HCT116 (cell line): ENCODE measurements at regions not wholly inside any gene's neighbourhood (a gene's known extent, or its start where the extent isn't known, plus 50 kb on each side); places are given as distances from the start of the nearest gene placed in this dataset.
"Not testable (repeated sequence)": the region's sequence is repeated elsewhere in the genome, so short reads cannot be mapped to it uniquely, and the experiment has no call there.

Experiments
- ATAC-seq: fragments of 200-7000 bp; cut with Tn5 transposase; 2 replicates; pipeline ENCODE4 v1.9.1; 2020; ENCODE audit warnings: mild to moderate bottlenecking, moderate library complexity
- BruUV-seq: library from RNA; stranded (reverse); fragments of 400-500 nt; replicated peaks from 2 replicates; lab custom pipeline; 2021; lab: Mats Ljungman, UMichigan
- CTCF ChIA-PET: fragments of 300-600 bp; sonication (Branson Sonifier 250); formaldehyde crosslinking; loops from one replicate; lab custom pipeline; 2021; ENCODE audit warnings: antibody characterized with exemption; lab: Charles Lee
- POLR2A ChIA-PET: fragments of 300-600, 350-600 bp; sonication (Branson Sonifier 250); formaldehyde crosslinking; loops from one replicate; lab custom pipeline; 2021; ENCODE audit warnings: antibody characterized with exemption; lab: Charles Lee
- RAD21 ChIA-PET, 2 experiments: fragments of 300-600 bp; sonication (Branson Sonifier 250); formaldehyde crosslinking; loops; one replicate each; lab custom pipeline; 2023; ENCODE audit warnings: low total read pairs in 2 of 2; ENCODE audit not compliant: uncharacterized antibody in 2 of 2, unreplicated experiment in 2 of 2, low non-redundant PET in 1 of 2; lab: Charles Lee
- DNase-seq: peaks from one replicate; pipeline ENCODE4 v3.0.0-alpha.2; 2010; ENCODE audit warnings: low read depth, low spot score
- H2AFZ ChIP-seq: fragments of 200-600 bp; shearing (Covaris generic), sonication (generic); 2 replicates; pipeline ENCODE4 v1.6.1; 2017; ENCODE audit warnings: low read depth, mixed run types, mixed read lengths, antibody characterized with exemption, low read length; ENCODE audit not compliant: poor library complexity, severe bottlenecking
- H3K27ac ChIP-seq: 2 replicates; pipeline ENCODE4 v1.5.1; 2012; ENCODE audit warnings: low read depth, low read length
- H3K27me3 ChIP-seq: fragments of 200-600 bp; sonication (generic); 2 replicates; pipeline ENCODE4 v1.6.1; 2016; ENCODE audit warnings: mixed run types, low read length, mixed read lengths; ENCODE audit not compliant: insufficient read depth
- H3K36me3 ChIP-seq, 2 experiments: fragments of 200-500 bp in 1 of 2; fragments of 200-600 bp in 1 of 2; sonication (Bioruptor generic) in 1 of 2; sonication (generic) in 1 of 2; 2 replicates each; pipeline versions ENCODE4 v1.5.1 to v1.6.1; 2014 to 2016; ENCODE audit warnings: low read length in 2 of 2, inconsistent platforms in 1 of 2, mixed read lengths in 1 of 2, mixed run types in 1 of 2; ENCODE audit not compliant: insufficient read depth in 2 of 2, control insufficient read depth in 1 of 2
- H3K4me1 ChIP-seq, 2 experiments: fragments of 200-600 bp in 1 of 2; sonication (generic) in 1 of 2; 2 replicates each; pipeline versions ENCODE4 v1.5.1 to v1.6.1; 2012 to 2017; ENCODE audit warnings: low read length in 2 of 2, inconsistent platforms in 1 of 2, mild to moderate bottlenecking in 1 of 2, mixed read lengths in 1 of 2, mixed run types in 1 of 2, moderate library complexity in 1 of 2; ENCODE audit not compliant: insufficient read depth in 2 of 2, control insufficient read depth in 1 of 2
- H3K4me2 ChIP-seq: fragments of 200-600 bp; sonication (generic); 2 replicates; pipeline ENCODE4 v1.6.1; 2017; ENCODE audit warnings: mixed run types, low read length, mixed read lengths
- H3K4me3 ChIP-seq, 2 experiments: fragments of 200-600 bp in 1 of 2; sonication (generic) in 1 of 2; replicated peaks in 1 of 2; 2 replicates each; pipeline ENCODE4 v1.5.1; 2011 to 2016; ENCODE audit warnings: low read length in 2 of 2, control low read depth in 1 of 2, low read depth in 1 of 2, mild to moderate bottlenecking in 1 of 2, mixed read lengths in 1 of 2, mixed run types in 1 of 2
- H3K79me2 ChIP-seq: fragments of 200-600 bp; sonication (generic); 2 replicates; pipeline ENCODE4 v1.6.1; 2017; ENCODE audit warnings: mild to moderate bottlenecking, mixed run types, low read length, moderate library complexity, mixed read lengths; ENCODE audit not compliant: insufficient read depth
- H3K9ac ChIP-seq: fragments of 200-600 bp; sonication (generic); 2 replicates; pipeline ENCODE4 v1.6.1; 2016; ENCODE audit warnings: low read length, mixed read lengths
- H3K9me2 ChIP-seq: fragments of 200-600 bp; sonication (generic), shearing (Covaris generic); 2 replicates; pipeline ENCODE4 v1.6.1; 2017; ENCODE audit warnings: mixed run types, mild to moderate bottlenecking, moderate library complexity; ENCODE audit not compliant: insufficient read depth
- H3K9me3 ChIP-seq, 2 experiments: fragments of 200-500 bp in 1 of 2; fragments of 200-600 bp in 1 of 2; sonication (Bioruptor generic) in 1 of 2; sonication (generic) in 1 of 2; 2 replicates each; pipeline ENCODE4 v1.6.1; 2014 to 2017; ENCODE audit warnings: low read length in 2 of 2, mixed read lengths in 2 of 2, inconsistent platforms in 1 of 2, low read depth in 1 of 2, mild to moderate bottlenecking in 1 of 2, mixed run types in 1 of 2, moderate library complexity in 1 of 2; ENCODE audit not compliant: control insufficient read depth in 1 of 2, insufficient read depth in 1 of 2
- H4K20me1 ChIP-seq: fragments of 200-600 bp; sonication (generic), shearing (Covaris generic); 2 replicates; pipeline ENCODE4 v1.6.1; 2017; ENCODE audit warnings: mixed run types, mild to moderate bottlenecking, moderate library complexity; ENCODE audit not compliant: insufficient read depth
- EGR1 ChIP-seq: IDR thresholded peaks from 2 replicates; pipeline ENCODE4 v1.6.1; 2012; ENCODE audit warnings: low read depth
- POLR2A ChIP-seq: IDR thresholded peaks from 2 replicates; pipeline ENCODE4 v1.7.0; 2011; ENCODE audit warnings: borderline replicate concordance; ENCODE audit not compliant: insufficient read depth, insufficient read length; ENCODE audit errors: extremely low read depth
- SRF ChIP-seq: IDR thresholded peaks from 2 replicates; pipeline ENCODE4 v1.6.1; 2012; ENCODE audit warnings: low read depth
- ZFX ChIP-seq: fragments of 450-650 bp; IDR thresholded peaks from 2 replicates; pipeline ENCODE4 v1.6.1; 2017
- ZNF274 ChIP-seq: fragments of 200-500 bp; sonication (Bioruptor generic); IDR thresholded peaks from 2 replicates; pipeline ENCODE4 v1.6.1; 2014; ENCODE audit warnings: mild to moderate bottlenecking, low read depth, low read length, inconsistent platforms
- intact Hi-C: fragments of 100-400 bp; cut with micrococcal nuclease; formaldehyde crosslinking; loops from 2 replicates; pipeline ENCODE4 v1.10.0; 2022

DNA sequence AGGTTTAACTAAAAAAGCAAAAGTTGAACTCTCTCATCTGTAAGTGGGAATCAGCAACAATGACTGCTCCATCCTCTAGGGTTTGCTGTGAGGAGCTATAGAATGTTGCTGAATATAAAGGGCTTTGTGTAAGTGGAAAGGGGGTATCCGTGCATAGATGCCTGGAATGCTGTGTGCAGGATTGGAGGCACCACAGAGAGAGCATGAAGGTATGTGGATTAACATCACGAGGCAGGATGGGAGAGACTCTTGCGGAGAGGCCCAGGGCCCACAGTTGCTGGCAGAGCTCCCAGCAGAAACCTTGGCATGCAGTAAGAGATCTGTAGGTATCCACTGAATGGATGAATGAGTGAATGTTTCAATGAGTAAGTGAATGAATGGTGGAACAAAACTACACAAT is 298.7 kb upstream of the DDI1 start:
- Histone ChIP-seq H3K4me1 (no peaks in the 10 kb centered on the region), H3K9me3 (no peaks in the 10 kb centered on the region), H3K9ac (no peak overlapping the region), H2AFZ (no peak overlapping the region), H4K20me1 (no peaks in the 10 kb centered on the region), H3K27ac (no peak overlapping the region), H3K36me3 (no peaks in the 10 kb centered on the region), H3K79me2 (no peaks in the 10 kb centered on the region), H3K27me3 (no peaks in the 10 kb centered on the region), H3K9me2 (no peaks in the 10 kb centered on the region), H3K4me3 (no peak overlapping the region), H3K4me2 (no peak overlapping the region)
- CTCF ChIA-PET: no interaction called here
- POLR2A ChIA-PET: no interaction called here
- DNase-seq (no peak), ATAC-seq (no peak)
- TF ChIP-seq SRF (no peak), POLR2A (no peak), ZFX (no peak), EGR1 (no peak), ZNF274 (no peak)
- no TSS peak for BruUV-seq
- RAD21 ChIA-PET: no interaction called here
- intact Hi-C loops: no loop called here

DNA sequence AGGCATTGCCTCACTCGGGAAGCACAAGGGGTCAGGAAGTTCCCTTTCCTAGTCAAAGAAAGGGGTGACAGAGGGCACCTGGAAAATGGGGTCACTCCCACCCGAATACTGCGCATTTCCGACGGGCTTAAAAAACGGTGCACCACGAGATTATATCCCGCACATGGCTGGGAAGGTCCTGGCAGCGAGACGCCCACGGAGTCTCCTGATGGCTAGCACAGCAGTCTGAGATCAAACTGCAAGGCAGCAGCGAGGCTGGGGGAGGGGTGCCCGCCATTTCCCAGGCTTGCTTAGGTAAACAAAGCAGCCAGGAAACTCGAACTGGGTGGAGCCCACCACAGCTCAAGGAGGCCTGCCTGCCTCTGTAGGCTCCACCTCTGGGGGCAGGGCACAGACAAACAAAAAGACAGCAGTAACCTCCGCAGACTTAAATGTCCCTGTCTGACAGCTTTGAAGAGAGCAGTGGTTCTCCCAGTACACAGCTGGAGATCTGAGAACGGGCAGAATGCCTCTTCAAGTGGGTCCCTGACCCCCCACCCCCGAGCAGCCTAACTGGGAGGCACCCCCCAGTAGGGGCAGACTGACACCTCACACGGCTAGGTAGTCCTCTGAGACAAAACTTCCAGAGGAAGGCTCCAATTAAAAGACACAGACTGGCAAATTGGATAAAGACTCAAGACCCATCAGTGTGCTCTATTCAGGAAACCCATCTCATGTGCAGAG is 297.2 kb upstream of the DDI1 start:
- intact Hi-C loops, ATAC-seq, H3K9me2 ChIP-seq, H2AFZ ChIP-seq, H3K9me3 ChIP-seq, H3K4me3 ChIP-seq, H4K20me1 ChIP-seq, RAD21 ChIA-PET, H3K79me2 ChIP-seq, DNase-seq, H3K9ac ChIP-seq, H3K4me2 ChIP-seq, H3K27ac ChIP-seq, H3K4me1 ChIP-seq, POLR2A ChIA-PET, H3K27me3 ChIP-seq, H3K36me3 ChIP-seq, CTCF ChIA-PET, BruUV-seq: not testable (repeated sequence)
